Stromal cell of bone marrow (primary cell): ENCODE measurements at regions not wholly inside any gene's neighbourhood (a gene's known extent, or its start where the extent isn't known, plus 50 kb on each side); places are given as distances from the start of the nearest gene placed in this dataset.
"Not testable (repeated sequence)": the region's sequence is repeated elsewhere in the genome, so short reads cannot be mapped to it uniquely, and the experiment has no call there.

ENCODE experiments used
- DNase-seq: peaks from one replicate; pipeline ENCODE4 v3.0.0-alpha.2; 2012; ENCODE audit warnings: low read depth

- DNase-seq = no peak
Measured at GRCh38 chr7:131021460-131021859, 287.5 kb upstream of the KLF14 start.

- no peak for DNase-seq
Measured at GRCh38 chr7:131021902-131022301, 287.9 kb upstream of the KLF14 start.

DNA sequence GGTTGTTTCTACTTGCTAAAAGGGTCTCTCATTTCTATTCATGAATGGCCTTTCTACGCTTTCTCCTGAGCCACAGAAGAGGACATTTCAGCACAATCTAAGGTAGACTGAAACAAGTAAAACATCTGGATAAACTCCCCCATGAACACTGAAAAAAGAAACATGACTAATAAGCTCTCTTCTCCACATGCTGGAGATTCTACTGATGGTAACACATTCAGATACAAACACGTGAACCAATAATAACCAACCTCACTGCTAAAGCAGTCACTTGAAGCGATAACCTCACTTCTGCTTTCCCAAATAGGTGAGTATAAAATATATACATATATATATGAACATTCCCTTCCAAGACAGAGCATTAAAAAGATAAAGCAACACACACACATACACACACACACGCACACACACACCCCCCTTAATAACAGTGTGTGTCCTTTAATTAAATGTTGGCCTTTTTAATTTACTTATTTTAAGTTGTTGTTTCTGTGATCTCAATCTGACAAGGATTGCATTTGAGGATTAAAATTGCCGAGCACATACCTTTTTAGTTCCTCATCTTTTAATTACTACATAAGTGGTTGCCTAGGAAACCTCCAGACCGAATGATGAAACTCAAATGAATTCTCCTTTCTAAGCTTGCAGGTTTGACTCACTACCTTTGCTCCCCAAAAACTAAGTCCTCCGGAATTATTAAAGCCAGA lies 292.4 kb upstream of the KLF14 start:
- no peak for DNase-seq

DNA sequence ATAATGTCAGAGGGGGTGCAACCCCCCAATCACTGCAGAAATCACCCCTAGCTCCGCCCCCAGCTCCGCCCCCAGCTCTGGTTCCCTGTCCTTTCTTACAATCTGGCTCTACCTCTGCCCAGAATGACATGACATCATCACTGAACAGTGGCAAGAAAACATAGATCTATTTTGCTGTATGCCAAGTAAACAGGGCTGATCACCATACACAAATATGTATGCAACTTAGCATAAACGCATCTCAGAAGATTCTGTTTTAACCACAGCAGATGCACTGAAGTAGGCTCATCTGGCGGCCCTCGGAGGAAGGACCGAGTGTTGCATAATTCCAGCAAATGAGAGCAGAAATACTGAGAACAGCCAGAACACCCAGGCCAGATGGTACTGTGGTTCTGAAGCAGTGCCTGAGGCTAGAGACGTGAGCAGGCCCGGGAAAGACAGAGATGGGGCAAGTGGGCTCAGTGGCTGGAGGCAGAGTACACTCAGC lies 293.3 kb upstream of the KLF14 start:
- no peak for DNase-seq

DNA sequence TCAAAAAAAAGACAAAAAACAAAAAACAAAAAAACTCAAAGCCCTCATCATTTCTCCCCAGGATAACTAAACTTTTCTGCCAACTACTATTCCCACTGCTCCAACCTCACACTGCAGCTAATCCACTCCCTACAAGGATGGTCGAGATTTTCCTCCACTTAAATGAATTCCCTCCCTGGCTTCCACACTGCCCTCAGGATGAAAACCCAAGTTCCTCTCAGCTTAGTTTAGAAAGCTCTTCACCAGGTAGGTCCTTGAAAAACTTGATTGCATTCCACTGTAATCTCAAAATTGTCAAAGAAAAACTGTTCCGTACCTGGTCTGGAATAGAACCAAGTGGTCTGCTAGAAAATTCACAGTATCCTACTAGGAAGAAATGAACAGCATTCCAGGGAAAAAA lies 294.3 kb upstream of the KLF14 start:
- no peak for DNase-seq

DNA sequence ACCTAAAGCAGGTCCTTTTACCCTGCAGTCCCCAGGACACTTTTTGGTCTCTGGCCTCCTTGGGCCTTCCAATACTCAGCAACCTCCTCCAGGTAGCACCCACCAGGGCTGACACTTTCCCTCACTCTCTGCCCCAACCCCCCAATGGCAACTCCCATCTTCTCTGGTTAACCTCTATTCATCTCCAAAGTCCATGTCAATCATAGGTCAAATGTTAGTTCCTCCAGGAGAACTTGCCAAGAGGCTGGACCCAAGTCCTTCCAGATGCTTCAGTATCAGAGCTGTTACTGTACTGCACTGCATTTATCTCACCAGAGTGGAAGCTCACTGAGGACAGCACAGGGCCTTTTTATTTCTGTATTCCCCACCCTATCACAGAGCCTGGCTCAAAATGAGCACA lies 295.0 kb upstream of the KLF14 start:
- DNase-seq = no peak

DNA sequence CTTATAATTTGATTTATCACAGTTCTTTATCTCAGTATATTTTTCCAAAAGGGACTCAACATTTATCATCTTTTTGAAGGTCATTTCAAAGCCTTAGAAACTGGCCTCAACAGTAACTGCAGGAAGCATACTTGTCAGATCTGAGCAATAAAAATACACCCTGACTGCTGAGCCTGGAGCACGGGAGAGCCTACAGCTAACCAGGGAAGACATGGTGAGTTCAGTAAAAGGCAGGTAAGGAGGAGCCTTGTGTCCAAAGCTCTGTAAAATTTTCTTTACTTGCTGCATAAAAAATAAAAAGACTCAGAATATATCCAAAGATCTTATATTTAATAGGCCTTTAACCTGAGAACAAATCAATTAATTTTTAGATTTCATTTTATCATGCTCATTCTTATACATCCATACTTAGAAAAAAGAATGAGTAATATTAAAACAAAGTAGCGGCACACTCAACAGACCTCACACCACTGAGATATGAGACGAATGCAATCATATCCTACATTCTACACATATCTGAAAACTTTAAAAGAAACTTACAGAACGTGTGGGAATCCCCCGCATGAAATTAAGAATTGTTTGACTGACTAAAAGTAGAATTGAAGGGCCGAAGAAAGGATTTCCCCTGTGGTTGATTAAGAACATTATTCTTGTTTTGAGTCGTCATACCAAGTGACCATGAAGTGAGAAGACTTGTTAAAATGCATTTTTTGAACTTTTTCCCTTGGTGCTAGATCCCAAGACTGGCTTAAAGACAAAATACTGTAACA lies 296.4 kb upstream of the MKLN1 start:
- DNase-seq = no peak

DNA sequence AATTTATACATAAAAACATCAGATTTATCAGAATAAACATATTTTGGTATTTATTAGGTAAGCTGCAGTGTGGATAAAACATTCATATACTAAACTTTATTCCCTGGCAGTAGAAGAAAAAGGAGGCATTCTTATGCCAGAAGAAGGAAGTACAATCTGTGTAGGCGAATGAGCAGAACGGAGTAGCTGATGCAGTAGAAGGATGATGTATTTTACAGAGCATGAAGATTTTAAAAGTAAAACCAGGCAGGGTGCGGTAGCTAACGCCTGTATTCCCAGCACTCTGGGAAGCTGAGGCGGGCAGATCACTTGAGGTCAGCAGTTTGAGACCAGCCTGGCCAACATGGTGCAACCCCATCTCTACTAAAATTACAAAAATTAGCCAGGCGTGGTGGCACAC lies 294.9 kb upstream of the MKLN1 start:
- DNase-seq = no peak

GRCh38 chr7:131034166-131034881 lies 293.4 kb upstream of the MKLN1 start:
- DNase-seq = no peak

- no peak for DNase-seq
Measured at GRCh38 chr7:131035088-131035770, 292.4 kb upstream of the MKLN1 start.

GRCh38 chr7:131038153-131038552 lies 289.5 kb upstream of the MKLN1 start:
- DNase-seq = no peak

DNA sequence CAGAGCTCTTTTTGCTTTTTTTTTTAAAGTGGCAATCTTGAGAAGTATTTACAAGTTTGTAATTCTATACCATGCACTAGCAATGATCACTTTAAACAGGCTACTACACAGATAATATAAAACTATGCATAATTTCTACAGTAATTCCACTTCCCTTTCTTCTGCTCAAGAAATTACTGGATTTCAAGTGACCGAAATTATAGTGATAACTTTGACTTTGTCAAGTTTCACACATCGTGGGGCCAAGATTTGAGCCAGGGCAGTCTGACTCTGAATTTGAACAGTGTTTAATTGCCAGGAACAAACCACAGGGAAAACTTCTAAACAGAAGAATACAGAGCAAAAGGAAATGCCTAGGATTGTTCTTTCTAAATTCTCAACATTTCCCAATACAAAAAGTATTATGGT lies 288.3 kb upstream of the MKLN1 start:
- no peak for DNase-seq

DNA sequence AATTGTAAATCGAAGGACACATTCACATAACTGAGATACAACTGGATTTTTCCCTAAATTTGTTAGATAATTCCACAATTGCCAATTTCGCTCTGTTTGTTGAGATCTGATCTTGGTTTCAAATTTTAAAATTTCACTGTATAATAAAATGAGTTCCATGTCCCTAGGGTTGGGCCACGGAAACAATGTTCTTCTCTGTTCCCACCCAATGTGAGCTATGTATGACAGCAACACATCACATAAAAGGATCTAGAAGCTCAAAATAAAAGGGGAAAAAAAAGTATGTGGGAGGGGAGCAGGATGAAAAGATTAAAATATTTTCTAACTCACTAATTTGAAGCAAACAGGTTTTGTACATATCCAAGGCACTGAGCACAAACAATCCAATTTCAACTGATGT lies 287.8 kb upstream of the MKLN1 start:
- DNase-seq = no peak

DNA sequence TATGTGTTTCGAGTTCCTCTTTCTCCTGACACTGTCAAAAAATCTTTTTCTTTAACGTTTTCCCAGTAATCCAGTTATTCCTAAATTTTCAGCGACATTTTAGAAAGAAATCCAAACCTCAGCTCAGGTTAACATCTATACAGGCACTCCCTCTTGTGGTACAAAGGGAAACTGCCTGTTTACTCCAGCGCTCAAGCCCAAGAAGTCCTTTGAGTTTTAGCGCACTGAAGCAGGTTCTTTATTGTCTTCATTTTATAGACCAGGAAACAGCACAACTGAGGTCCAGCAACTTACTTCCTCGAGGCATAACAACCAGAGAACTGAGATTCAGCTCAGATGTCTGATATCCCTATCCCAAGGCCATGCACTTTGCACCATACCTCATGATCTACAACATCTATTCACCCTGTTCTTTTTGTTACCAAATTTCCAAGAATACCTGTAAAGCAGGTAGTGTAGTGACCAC lies 287.2 kb upstream of the MKLN1 start:
- peak; percentile 36 for DNase-seq

GRCh38 chr7:131041012-131041695 lies 286.5 kb upstream of the MKLN1 start:
- DNase-seq = not testable (repeated sequence)

- no peak for DNase-seq
Measured at GRCh38 chr7:131042269-131043160, 285.2 kb upstream of the MKLN1 start.

DNA sequence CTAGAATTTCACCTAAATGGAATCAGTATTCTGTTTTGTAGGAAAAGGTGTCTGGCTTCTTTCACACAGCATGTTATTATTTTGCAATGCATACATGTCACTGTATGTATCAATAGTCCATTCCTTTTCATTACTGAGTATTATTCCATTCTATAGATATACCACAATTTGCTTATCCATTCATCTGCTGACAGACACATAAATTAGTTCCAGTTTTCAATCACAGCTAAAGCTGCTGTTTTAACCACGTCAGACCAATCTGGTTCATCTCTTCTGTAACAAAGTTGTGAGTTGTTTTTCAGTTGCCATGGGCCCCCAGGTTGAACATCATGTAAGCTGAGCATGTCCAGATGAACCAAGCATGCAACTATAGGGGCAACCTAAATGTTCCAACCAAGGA lies 282.1 kb upstream of the MKLN1 start:
- no peak for DNase-seq

GRCh38 chr7:131046246-131046645 lies 281.4 kb upstream of the MKLN1 start:
- DNase-seq = no peak

- DNase-seq = no peak
Measured at GRCh38 chr7:131047651-131048304, 279.9 kb upstream of the MKLN1 start.

DNA sequence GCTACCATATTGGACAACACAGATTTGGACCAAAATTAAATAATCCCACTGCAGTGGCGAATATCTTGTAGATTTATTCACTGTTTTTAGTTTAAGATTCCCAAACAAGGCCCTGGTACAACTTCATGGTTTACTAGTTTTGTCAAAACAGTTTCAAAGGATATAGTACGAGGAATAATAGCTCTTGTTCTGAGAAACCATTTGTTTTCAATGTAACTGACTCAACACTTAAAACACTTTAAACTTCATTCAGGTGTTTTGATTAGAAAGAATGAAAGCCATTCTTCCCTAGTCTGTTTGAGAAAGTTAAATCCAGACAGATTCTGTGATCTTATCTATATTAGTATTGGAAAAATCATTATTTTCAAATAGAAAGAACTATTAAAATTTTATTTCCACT lies 276.4 kb upstream of the MKLN1 start:
- no peak for DNase-seq
